SK-N-SH (cell line): ENCODE measurements at regions not wholly inside any gene's neighbourhood (a gene's known extent, or its start where the extent isn't known, plus 50 kb on each side); places are given as distances from the start of the nearest gene placed in this dataset.

Experiments used
- CTCF ChIA-PET: fragments of 300-600, 350-600 bp; formaldehyde crosslinking; extraction: SDS; loops from one replicate; lab custom pipeline; 2021; lab: Yijun Ruan, JAX
- POLR2A ChIA-PET: fragments of 350-600 bp; sonication (Branson Sonifier 250); formaldehyde crosslinking; extraction: SDS; loops from one replicate; lab custom pipeline; 2020; ENCODE audit warnings: antibody characterized with exemption, inconsistent platforms; lab: Yijun Ruan, JAX
- DNase-seq: peaks from one replicate; pipeline ENCODE4 v3.0.0; 2012
- H2AFZ ChIP-seq: fragments of 200-600 bp; sonication (generic); 2 replicates; pipeline ENCODE4 v1.8.1; 2016; ENCODE audit warnings: antibody characterized with exemption, mild to moderate bottlenecking, low read depth
- H3F3A ChIP-seq: fragments of 200-600 bp; sonication (generic); replicated peaks from 2 replicates; pipeline ENCODE3; 2016; ENCODE audit warnings: antibody characterized with exemption, mild to moderate bottlenecking; ENCODE audit not compliant: insufficient read depth
- H3K27ac ChIP-seq, 2 experiments: fragments of 200-500 bp in 1 of 2; fragments of 200-600 bp in 1 of 2; sonication (Bioruptor generic) in 1 of 2; sonication (generic), shearing (Covaris generic) in 1 of 2; 2 replicates each; pipeline versions ENCODE4 v1.5.1 to v1.6.1; 2014 to 2016; ENCODE audit warnings: low read depth in 2 of 2, inconsistent platforms in 1 of 2, low read length in 1 of 2, mild to moderate bottlenecking in 1 of 2, mixed read lengths in 1 of 2
- H3K27me3 ChIP-seq: fragments of 200-600 bp; sonication (generic), shearing (Covaris generic); 2 replicates; pipeline ENCODE4 v1.6.1; 2016; ENCODE audit warnings: mixed run types; ENCODE audit not compliant: insufficient read depth
- H3K36me3 ChIP-seq, 2 experiments: fragments of 200-500 bp in 1 of 2; fragments of 200-600 bp in 1 of 2; sonication (Bioruptor generic) in 1 of 2; sonication (generic) in 1 of 2; replicated peaks in 1 of 2; 2 replicates each; pipeline versions ENCODE3 to v1.5.1; 2014 to 2016; ENCODE audit warnings: low read length in 1 of 2, mild to moderate bottlenecking in 1 of 2; ENCODE audit not compliant: insufficient read depth in 2 of 2, control insufficient read depth in 1 of 2
- H3K4me1 ChIP-seq, 2 experiments: fragments of 200-500 bp in 1 of 2; fragments of 200-600 bp in 1 of 2; sonication (Bioruptor generic) in 1 of 2; sonication (generic), shearing (Covaris generic) in 1 of 2; 2 replicates each; pipeline versions ENCODE4 v1.5.1 to v1.6.1; 2014 to 2016; ENCODE audit warnings: low read depth in 1 of 2, low read length in 1 of 2, mixed run types in 1 of 2; ENCODE audit not compliant: insufficient read depth in 2 of 2, control insufficient read depth in 1 of 2
- H3K4me2 ChIP-seq: fragments of 200-600 bp; sonication (generic), shearing (Covaris generic); 2 replicates; pipeline ENCODE4 v1.6.1; 2017; ENCODE audit warnings: mixed run types
- H3K4me3 ChIP-seq, 2 experiments: fragments of 200-500 bp in 1 of 2; fragments of 200-600 bp in 1 of 2; sonication (Bioruptor generic) in 1 of 2; sonication (generic), shearing (Covaris generic) in 1 of 2; 2 replicates each; pipeline versions ENCODE4 v1.5.1 to v1.8.1; 2014 to 2016; ENCODE audit warnings: low read depth in 2 of 2, inconsistent platforms in 1 of 2, low read length in 1 of 2, mild to moderate bottlenecking in 1 of 2, mixed read lengths in 1 of 2, moderate library complexity in 1 of 2
- H3K79me2 ChIP-seq: fragments of 200-600 bp; sonication (generic); 2 replicates; pipeline ENCODE4 v1.8.1; 2017; ENCODE audit warnings: mild to moderate bottlenecking; ENCODE audit not compliant: insufficient read depth
- H3K9ac ChIP-seq: fragments of 200-600 bp; sonication (generic); 2 replicates; pipeline ENCODE4 v1.6.1; 2017; ENCODE audit warnings: mixed run types
- H3K9me2 ChIP-seq: fragments of 200-600 bp; sonication (generic); 2 replicates; pipeline ENCODE4 v1.6.1; 2017; ENCODE audit warnings: mixed run types
- H3K9me3 ChIP-seq: fragments of 200-600 bp; sonication (generic); 2 replicates; pipeline ENCODE4 v1.6.1; 2017; ENCODE audit warnings: mixed run types, mild to moderate bottlenecking, moderate library complexity
- H4K20me1 ChIP-seq: fragments of 200-600 bp; sonication (generic); 2 replicates; pipeline ENCODE4 v1.6.1; 2017; ENCODE audit warnings: mild to moderate bottlenecking, mixed run types; ENCODE audit not compliant: insufficient read depth
- CHD2 ChIP-seq: fragments of 150-350 bp; IDR thresholded peaks from 2 replicates; pipeline ENCODE4 v1.6.1; 2018; ENCODE audit warnings: low read length; ENCODE audit not compliant: partially characterized antibody
- EP300 ChIP-seq, 2 experiments: IDR thresholded peaks; 2 replicates each; pipeline versions ENCODE4 v1.4.0 to v1.6.1; 2012; ENCODE audit warnings: borderline replicate concordance in 1 of 2, low read depth in 1 of 2, low read length in 1 of 2
- EZH2phosphoT487 ChIP-seq: fragments of 200-600 bp; sonication (generic); IDR thresholded peaks from 2 replicates; pipeline ENCODE4 v1.6.1; 2017; ENCODE audit warnings: low read depth, mixed run types, mild to moderate bottlenecking, antibody characterized with exemption, moderate library complexity, borderline replicate concordance
- FOXM1 ChIP-seq: IDR thresholded peaks from 2 replicates; pipeline ENCODE4 v1.4.0; 2012; ENCODE audit warnings: low read depth, mild to moderate bottlenecking
- MEF2A ChIP-seq: IDR thresholded peaks from 2 replicates; pipeline ENCODE4 v1.4.0; 2012; ENCODE audit warnings: low read depth, borderline replicate concordance
- MXI1 ChIP-seq: IDR thresholded peaks from 2 replicates; pipeline ENCODE4 v1.6.1; 2012; ENCODE audit warnings: mild to moderate bottlenecking, low read depth, low read length, improper control_type of control experiment
- NFIC ChIP-seq: IDR thresholded peaks from 2 replicates; pipeline ENCODE4 v1.4.0; 2012; ENCODE audit warnings: borderline replicate concordance
- NRF1 ChIP-seq: IDR thresholded peaks from 2 replicates; pipeline ENCODE4 v1.6.1; 2012; ENCODE audit warnings: low read depth, mild to moderate bottlenecking, low read length
- RAD21 ChIP-seq: IDR thresholded peaks from 2 replicates; pipeline ENCODE4 v1.6.1; 2012; ENCODE audit warnings: mild to moderate bottlenecking, low read length
- RCOR1 ChIP-seq: fragments of 150-350 bp; IDR thresholded peaks from 2 replicates; pipeline ENCODE4 v1.6.1; 2017; ENCODE audit warnings: antibody characterized with exemption, low read length
- RFX5 ChIP-seq: IDR thresholded peaks from 2 replicates; pipeline ENCODE4 v1.6.1; 2012; ENCODE audit warnings: mild to moderate bottlenecking, improper control_type of control experiment, low read length
- SIN3A ChIP-seq: IDR thresholded peaks from 2 replicates; pipeline ENCODE4 v1.6.1; 2012; ENCODE audit warnings: low read depth, mild to moderate bottlenecking, low read length, moderate library complexity, borderline replicate concordance
- SMC3 ChIP-seq: IDR thresholded peaks from 2 replicates; pipeline ENCODE4 v1.6.1; 2012; ENCODE audit warnings: low read depth, low read length, improper control_type of control experiment
- WGBS: methylation state at CpG from one replicate; pipeline ENCODE4 v1.1.6; 2017; ENCODE audit warnings: low lambda C conversion rate; 5-methylcytosine and 5-hydroxymethylcytosine counted together
- TF ChIP-seq, protein P1 (sequence below): IDR thresholded peaks from 2 replicates; pipeline ENCODE4 v1.4.0; 2012; ENCODE audit warnings: low read depth
- TF ChIP-seq, protein P2 (sequence below): fragments of 150-350 bp; IDR thresholded peaks from 2 replicates; pipeline ENCODE4 v1.6.1; 2017; ENCODE audit warnings: antibody characterized with exemption, low read length, low read depth, borderline replicate concordance
- TF ChIP-seq, protein P3 (sequence below): IDR thresholded peaks from 2 replicates; pipeline ENCODE4; 2012
- TF ChIP-seq, protein P4 (sequence below): fragments of 200-600 bp; sonication (generic); IDR thresholded peaks from 2 replicates; pipeline ENCODE4 v1.6.1; 2017; ENCODE audit warnings: antibody characterized with exemption, mild to moderate bottlenecking, moderate library complexity
- TF ChIP-seq, protein P5 (sequence below): IDR thresholded peaks from 2 replicates; pipeline ENCODE4 v1.6.1; 2012; ENCODE audit warnings: mild to moderate bottlenecking, low read depth, low read length, moderate library complexity
- TF ChIP-seq, protein P6 (sequence below): IDR thresholded peaks from 2 replicates; pipeline ENCODE4 v1.4.0; 2012; ENCODE audit warnings: low read depth, borderline replicate concordance

DNA sequence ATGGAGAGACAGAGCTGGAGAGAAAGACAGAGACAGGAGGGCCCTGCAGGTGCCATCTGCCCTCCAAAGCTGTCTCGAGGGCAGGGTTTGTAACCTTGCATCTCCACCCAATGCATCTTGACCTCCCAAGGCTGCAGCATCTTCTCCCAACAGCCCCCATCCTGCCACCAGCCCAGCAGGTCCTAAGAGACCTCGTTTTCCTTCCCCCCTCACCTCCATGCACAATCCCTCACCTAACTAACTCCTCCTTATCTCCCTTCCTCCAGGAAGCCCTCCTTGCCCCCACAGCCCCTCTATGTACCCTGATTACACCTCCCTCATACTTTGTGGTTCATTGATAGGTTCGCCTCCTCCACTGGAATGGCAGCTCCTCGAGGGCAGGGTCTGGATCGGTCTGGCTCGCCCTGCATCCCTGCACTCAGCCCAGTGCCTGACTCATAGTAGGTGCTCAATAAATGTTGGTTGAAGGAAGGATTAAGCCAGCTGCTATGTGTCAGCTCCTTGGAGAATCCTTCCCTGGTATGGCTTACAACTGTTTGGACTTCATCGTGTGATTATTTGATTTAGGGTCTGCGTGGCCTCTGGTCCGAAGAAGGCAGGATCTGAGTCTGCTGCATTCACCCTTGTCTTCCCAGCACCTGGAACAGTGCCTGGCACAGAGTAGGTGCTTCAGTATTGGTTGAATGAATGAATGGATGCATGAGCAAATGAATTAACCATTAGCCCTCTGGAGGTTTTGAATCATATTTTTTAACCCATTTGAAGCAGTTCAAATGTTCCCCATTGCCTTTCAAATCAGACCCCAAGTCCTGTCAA lies 105.6 kb upstream of the PTPN1 start (continued):
- no peak for TF ChIP-seq RFX5
- TF ChIP-seq EP300 (IDR thresholded peaks at IDR 0.05; ENCODE audit: borderline replicate concordance in 1 of 2, low read depth in 1 of 2, low read length in 1 of 2), result no peak
- TF ChIP-seq SMC3, result no peak
- TF ChIP-seq FOXM1, result no peak
- TF ChIP-seq RCOR1, result no peak
- no peak for TF ChIP-seq RAD21
- TF ChIP-seq MEF2A, result no peak

DNA sequence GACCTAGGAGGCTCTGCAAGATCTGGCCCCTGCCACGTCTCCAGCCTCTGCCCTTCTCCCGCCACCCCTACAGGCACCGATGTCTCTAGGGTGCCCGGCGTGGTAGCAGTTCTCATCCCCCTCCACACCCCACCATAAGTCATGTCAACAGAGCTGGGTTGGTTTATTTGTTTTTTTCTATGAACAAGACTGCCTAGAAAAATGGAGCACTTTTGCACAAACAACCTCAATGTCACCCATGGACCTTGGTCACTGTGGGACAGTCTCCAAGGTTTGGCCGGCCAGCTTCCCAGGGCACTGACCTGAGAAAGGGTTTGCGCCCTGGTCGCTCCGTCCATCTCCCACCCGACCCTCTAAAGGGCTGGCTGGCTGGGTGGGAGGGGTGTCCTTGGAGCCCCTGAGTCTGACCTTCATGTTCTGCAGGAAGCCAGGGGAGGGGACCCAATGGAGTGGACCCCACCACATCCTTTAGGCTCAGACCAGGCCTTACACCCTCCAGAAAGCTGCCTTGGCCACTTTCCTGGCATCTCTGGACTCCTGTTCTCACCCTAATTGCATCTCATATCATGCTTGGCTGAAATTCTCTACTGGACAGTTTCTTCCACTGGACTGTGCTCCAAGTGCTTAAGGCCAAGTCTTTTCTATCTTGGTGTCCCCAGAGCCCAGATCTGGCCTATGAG lies 104.8 kb upstream of the PTPN1 start:
- TF ChIP-seq SIN3A (no peak), CHD2 (no peak), RCOR1 (no peak), RAD21 (no peak), NFIC (no peak), FOXM1 (no peak), EZH2phosphoT487 (no peak), NRF1 (no peak), MXI1 (no peak)
- TF ChIP-seq, protein P1, sequence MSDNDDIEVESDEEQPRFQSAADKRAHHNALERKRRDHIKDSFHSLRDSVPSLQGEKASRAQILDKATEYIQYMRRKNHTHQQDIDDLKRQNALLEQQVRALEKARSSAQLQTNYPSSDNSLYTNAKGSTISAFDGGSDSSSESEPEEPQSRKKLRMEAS, result no peak
- TF ChIP-seq, protein P2, sequence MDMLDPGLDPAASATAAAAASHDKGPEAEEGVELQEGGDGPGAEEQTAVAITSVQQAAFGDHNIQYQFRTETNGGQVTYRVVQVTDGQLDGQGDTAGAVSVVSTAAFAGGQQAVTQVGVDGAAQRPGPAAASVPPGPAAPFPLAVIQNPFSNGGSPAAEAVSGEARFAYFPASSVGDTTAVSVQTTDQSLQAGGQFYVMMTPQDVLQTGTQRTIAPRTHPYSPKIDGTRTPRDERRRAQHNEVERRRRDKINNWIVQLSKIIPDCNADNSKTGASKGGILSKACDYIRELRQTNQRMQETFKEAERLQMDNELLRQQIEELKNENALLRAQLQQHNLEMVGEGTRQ, result no peak
- TF ChIP-seq, protein P3, sequence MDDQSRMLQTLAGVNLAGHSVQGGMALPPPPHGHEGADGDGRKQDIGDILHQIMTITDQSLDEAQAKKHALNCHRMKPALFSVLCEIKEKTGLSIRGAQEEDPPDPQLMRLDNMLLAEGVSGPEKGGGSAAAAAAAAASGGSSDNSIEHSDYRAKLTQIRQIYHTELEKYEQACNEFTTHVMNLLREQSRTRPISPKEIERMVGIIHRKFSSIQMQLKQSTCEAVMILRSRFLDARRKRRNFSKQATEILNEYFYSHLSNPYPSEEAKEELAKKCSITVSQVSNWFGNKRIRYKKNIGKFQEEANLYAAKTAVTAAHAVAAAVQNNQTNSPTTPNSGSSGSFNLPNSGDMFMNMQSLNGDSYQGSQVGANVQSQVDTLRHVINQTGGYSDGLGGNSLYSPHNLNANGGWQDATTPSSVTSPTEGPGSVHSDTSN, result no peak
- TF ChIP-seq, protein P4, sequence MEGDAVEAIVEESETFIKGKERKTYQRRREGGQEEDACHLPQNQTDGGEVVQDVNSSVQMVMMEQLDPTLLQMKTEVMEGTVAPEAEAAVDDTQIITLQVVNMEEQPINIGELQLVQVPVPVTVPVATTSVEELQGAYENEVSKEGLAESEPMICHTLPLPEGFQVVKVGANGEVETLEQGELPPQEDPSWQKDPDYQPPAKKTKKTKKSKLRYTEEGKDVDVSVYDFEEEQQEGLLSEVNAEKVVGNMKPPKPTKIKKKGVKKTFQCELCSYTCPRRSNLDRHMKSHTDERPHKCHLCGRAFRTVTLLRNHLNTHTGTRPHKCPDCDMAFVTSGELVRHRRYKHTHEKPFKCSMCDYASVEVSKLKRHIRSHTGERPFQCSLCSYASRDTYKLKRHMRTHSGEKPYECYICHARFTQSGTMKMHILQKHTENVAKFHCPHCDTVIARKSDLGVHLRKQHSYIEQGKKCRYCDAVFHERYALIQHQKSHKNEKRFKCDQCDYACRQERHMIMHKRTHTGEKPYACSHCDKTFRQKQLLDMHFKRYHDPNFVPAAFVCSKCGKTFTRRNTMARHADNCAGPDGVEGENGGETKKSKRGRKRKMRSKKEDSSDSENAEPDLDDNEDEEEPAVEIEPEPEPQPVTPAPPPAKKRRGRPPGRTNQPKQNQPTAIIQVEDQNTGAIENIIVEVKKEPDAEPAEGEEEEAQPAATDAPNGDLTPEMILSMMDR, result no peak
- TF ChIP-seq, protein P5, sequence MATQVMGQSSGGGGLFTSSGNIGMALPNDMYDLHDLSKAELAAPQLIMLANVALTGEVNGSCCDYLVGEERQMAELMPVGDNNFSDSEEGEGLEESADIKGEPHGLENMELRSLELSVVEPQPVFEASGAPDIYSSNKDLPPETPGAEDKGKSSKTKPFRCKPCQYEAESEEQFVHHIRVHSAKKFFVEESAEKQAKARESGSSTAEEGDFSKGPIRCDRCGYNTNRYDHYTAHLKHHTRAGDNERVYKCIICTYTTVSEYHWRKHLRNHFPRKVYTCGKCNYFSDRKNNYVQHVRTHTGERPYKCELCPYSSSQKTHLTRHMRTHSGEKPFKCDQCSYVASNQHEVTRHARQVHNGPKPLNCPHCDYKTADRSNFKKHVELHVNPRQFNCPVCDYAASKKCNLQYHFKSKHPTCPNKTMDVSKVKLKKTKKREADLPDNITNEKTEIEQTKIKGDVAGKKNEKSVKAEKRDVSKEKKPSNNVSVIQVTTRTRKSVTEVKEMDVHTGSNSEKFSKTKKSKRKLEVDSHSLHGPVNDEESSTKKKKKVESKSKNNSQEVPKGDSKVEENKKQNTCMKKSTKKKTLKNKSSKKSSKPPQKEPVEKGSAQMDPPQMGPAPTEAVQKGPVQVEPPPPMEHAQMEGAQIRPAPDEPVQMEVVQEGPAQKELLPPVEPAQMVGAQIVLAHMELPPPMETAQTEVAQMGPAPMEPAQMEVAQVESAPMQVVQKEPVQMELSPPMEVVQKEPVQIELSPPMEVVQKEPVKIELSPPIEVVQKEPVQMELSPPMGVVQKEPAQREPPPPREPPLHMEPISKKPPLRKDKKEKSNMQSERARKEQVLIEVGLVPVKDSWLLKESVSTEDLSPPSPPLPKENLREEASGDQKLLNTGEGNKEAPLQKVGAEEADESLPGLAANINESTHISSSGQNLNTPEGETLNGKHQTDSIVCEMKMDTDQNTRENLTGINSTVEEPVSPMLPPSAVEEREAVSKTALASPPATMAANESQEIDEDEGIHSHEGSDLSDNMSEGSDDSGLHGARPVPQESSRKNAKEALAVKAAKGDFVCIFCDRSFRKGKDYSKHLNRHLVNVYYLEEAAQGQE, result no peak
- TF ChIP-seq, protein P6, sequence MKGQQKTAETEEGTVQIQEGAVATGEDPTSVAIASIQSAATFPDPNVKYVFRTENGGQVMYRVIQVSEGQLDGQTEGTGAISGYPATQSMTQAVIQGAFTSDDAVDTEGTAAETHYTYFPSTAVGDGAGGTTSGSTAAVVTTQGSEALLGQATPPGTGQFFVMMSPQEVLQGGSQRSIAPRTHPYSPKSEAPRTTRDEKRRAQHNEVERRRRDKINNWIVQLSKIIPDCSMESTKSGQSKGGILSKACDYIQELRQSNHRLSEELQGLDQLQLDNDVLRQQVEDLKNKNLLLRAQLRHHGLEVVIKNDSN, result no peak
- Histone ChIP-seq H2AFZ (no peak overlapping the region), H3K4me3 (no peak overlapping the region), H3K9me3 (no peaks in the 10 kb centered on the region), H3K9me2 (no peaks in the 10 kb centered on the region), H3K4me1 (peaks cover 0 to 2% of the 10 kb centered on the region in 2 experiments; a peak in 1 of 4 replicates), H3K4me2 (no peak overlapping the region), H3K79me2 (no peaks in the 10 kb centered on the region), H3F3A (no peaks in the 10 kb centered on the region), H3K27me3 (no peaks in the 10 kb centered on the region), H4K20me1 (no peaks in the 10 kb centered on the region), H3K9ac (no peak overlapping the region), H3K36me3 (no peaks in the 10 kb centered on the region), H3K27ac (no peak overlapping the region)
- no peak for DNase-seq
- ChIA-PET CTCF (no interaction called here), POLR2A (no interaction called here)
- WGBS, result 80% methylated on average over 10 of the region's 10 CpGs
